Smooth muscle cell (in vitro differentiated cells): ENCODE measurements at regions not wholly inside any gene's neighbourhood (a gene's known extent, or its start where the extent isn't known, plus 50 kb on each side); places are given as distances from the start of the nearest gene placed in this dataset.
"Not testable (repeated sequence)": the region's sequence is repeated elsewhere in the genome, so short reads cannot be mapped to it uniquely, and the experiment has no call there.

Experiments
- DNase-seq: peaks from one replicate; lab custom pipeline; 2025; ENCODE audit not compliant: unreplicated experiment; lab: John Stamatoyannopoulos, UW
- H2AFZ ChIP-seq: fragments of 200-600 bp; sonication (generic); 2 replicates; pipeline ENCODE4 v1.6.0; 2016; ENCODE audit warnings: antibody characterized with exemption, low read depth, mild to moderate bottlenecking
- H3F3A ChIP-seq: fragments of 200-600 bp; sonication (generic); 2 replicates; pipeline ENCODE4 v1.6.0; 2017; ENCODE audit warnings: antibody characterized with exemption, low read depth
- H3K27ac ChIP-seq: fragments of 200-600 bp; sonication (generic); 2 replicates; pipeline ENCODE4 v1.5.1; 2016; ENCODE audit warnings: low read depth, mild to moderate bottlenecking
- H3K27me3 ChIP-seq: fragments of 200-600 bp; sonication (generic); 2 replicates; pipeline ENCODE4 v1.6.1; 2016; ENCODE audit warnings: low read depth, mild to moderate bottlenecking
- H3K36me3 ChIP-seq: fragments of 200-600 bp; sonication (generic); 2 replicates; pipeline ENCODE4 v1.5.1; 2016; ENCODE audit warnings: low read depth
- H3K4me1 ChIP-seq: fragments of 200-600 bp; sonication (generic); 2 replicates; pipeline ENCODE4 v1.5.1; 2016; ENCODE audit warnings: low read depth
- H3K4me2 ChIP-seq: fragments of 200-600 bp; sonication (generic); 2 replicates; pipeline ENCODE4 v1.6.0; 2016; ENCODE audit warnings: mild to moderate bottlenecking
- H3K4me3 ChIP-seq: fragments of 200-600 bp; sonication (generic); 2 replicates; pipeline ENCODE4 v1.5.1; 2016; ENCODE audit warnings: mild to moderate bottlenecking
- H3K79me2 ChIP-seq: fragments of 200-600 bp; sonication (generic); 2 replicates; pipeline ENCODE4 v1.6.0; 2016; ENCODE audit warnings: low read depth, mild to moderate bottlenecking
- H3K9ac ChIP-seq: fragments of 200-600 bp; sonication (generic); 2 replicates; pipeline ENCODE4 v1.6.0; 2016; ENCODE audit warnings: low read depth
- H3K9me3 ChIP-seq: fragments of 200-600 bp; sonication (generic); replicated peaks from 2 replicates; pipeline ENCODE4 v1.5.1; 2016; ENCODE audit warnings: low read depth
- H4K20me1 ChIP-seq: fragments of 200-600 bp; sonication (generic); 2 replicates; pipeline ENCODE4 v1.6.0; 2016; ENCODE audit warnings: low read depth
- CTCF ChIP-seq: fragments of 200-600 bp; sonication (generic); IDR thresholded peaks from 2 replicates; pipeline ENCODE4 v1.5.1; 2017; ENCODE audit warnings: borderline replicate concordance, mild to moderate bottlenecking, antibody characterized with exemption; ENCODE audit not compliant: insufficient read depth, poor library complexity, severe bottlenecking
- WGBS: methylation state at CpG from one replicate; pipeline ENCODE4 v1.1.7; 2016; ENCODE audit warnings: low lambda C conversion rate; 5-methylcytosine and 5-hydroxymethylcytosine counted together

DNA sequence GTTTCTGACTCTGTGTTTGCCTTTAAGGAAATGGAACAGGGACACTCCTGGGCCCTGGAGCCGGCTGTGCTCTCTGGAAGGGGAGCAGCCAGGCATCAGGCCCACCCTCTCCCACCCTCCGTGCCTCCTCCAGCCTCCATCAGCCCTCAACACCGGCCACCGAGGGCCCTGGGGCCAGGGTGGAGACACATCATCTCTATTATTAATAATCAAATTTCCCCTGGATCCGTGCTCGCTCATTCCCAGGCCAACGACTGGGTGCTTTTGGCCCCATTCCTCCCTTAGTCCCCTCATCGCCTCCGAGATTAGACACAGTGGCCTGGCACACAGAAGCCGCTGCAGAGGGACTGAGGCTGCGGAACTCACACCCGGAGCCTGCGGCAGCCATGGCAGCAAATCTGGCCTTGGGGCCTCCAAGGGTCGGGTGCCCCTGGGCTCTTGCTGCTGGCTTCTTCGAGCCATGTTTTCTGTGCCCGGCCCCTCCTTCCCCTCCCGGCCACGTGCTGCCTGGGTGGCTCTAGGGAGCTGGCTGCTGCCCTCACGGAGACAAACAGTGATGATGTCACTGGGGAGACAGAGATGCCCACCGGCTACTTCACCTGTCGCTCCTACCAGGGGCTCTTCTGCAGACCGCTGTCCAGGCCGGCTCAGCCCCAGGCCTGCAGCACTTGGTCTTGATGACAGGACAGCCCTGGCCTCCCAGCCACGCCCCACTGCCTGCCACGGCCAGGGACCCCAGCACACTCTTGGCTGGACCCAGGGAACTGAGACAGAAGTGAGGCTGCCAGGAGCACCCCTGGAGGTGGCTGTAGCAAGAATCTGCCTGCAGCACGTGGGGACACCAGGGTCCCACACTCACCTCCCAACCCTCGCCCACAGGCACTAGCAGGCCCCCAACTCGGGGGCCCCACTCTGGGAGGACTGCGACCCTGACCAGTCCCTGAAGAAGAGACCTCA is 76.6 kb upstream of the PPP1R26 start:
- Histone ChIP-seq H3F3A (no peaks in the 10 kb centered on the region), H3K79me2 (no peaks in the 10 kb centered on the region), H4K20me1 (no peaks in the 10 kb centered on the region), H3K9me3 (no peaks in the 10 kb centered on the region), H2AFZ (no peak overlapping the region), H3K4me1 (no peaks in the 10 kb centered on the region), H3K27ac (no peak overlapping the region), H3K27me3 (peaks cover 2% of the 10 kb centered on the region), H3K9ac (no peak overlapping the region), H3K4me2 (no peak overlapping the region), H3K4me3 (no peak overlapping the region), H3K36me3 (no peaks in the 10 kb centered on the region)
- WGBS = 89% methylated on average over 26 of the region's 29 CpGs
- no peak for TF ChIP-seq CTCF
- DNase-seq = no peak

- no peak for DNase-seq
- peaks cover 5% of the 10 kb centered on the region for H3K27me3 ChIP-seq
- no peaks in the 10 kb centered on the region for H3K36me3 ChIP-seq
- H3K27ac ChIP-seq = no peak overlapping the region
- H4K20me1 ChIP-seq = no peaks in the 10 kb centered on the region
- 82% methylated on average over 11 of the region's 11 CpGs for WGBS
- no peaks in the 10 kb centered on the region for H3K79me2 ChIP-seq
- no peaks in the 10 kb centered on the region for H3K4me1 ChIP-seq
- no peak overlapping the region for H3K9ac ChIP-seq
- H3K9me3 ChIP-seq = no peaks in the 10 kb centered on the region
- H3K4me2 ChIP-seq = no peak overlapping the region
- H3F3A ChIP-seq = no peaks in the 10 kb centered on the region
- no peak for TF ChIP-seq CTCF
- H2AFZ ChIP-seq = no peak overlapping the region
- H3K4me3 ChIP-seq = no peak overlapping the region
These were observed 75.7 kb upstream of the PPP1R26 start for GRCh38 chr9:135403733-135404450.

DNA sequence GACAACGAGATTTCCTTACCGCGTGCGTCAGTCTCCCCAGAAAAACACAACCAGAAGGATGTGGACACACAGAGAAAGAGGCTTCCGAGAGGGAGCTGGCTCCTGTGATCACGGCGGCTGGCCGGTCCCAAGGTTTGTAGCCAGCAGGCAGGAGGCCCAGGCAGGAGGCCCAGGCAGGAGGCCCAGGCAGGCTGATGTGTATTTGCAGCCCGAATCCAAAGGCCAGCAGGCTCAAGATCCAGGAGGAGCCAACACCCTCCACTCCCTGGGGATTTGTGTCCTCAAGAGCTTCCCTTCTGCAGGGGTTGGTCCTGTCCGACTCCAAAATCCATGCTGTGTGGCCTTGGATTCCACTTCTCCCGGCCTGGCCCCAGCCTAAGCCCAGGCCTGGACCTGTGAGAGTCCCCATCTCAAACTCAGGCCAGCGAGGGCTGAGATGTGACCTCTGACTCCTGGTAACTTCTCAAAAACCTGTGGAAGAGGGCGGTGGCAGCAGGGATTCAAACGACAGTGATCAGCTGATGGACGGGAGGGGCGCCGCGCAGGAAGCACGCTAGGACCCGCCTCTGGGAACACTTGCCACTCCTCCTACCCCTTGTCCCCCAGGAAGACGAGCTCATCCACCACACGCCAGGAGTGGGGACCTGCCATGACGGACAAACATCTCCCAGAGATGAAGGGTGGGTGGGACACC is 75.0 kb upstream of the PPP1R26 start:
- TF ChIP-seq CTCF = no peak
- Histone ChIP-seq H3K4me3 (no peak overlapping the region), H3K27ac (no peak overlapping the region), H3K9ac (no peak overlapping the region), H3K9me3 (no peaks in the 10 kb centered on the region), H4K20me1 (no peaks in the 10 kb centered on the region), H3F3A (no peaks in the 10 kb centered on the region), H3K36me3 (no peaks in the 10 kb centered on the region), H3K79me2 (no peaks in the 10 kb centered on the region), H2AFZ (no peak overlapping the region), H3K27me3 (peaks cover 5% of the 10 kb centered on the region), H3K4me1 (no peaks in the 10 kb centered on the region), H3K4me2 (no peak overlapping the region)
- 91% methylated on average over 23 of the region's 23 CpGs for WGBS
- no peak for DNase-seq

DNA sequence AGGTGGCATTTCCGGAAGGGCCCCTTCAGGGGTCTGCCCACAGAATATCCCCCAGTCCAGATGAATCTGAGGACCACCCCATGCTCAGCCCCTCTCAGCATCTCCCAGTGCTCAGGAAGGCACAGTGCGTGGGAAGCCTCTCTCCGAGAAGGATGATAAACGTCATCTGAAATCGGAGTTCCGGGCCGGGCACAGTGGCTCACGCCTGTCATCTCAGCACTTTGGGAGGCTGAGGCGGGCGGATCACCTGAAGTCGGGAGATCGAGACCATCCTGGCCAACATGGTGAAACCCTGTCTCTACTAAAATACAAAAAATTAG is 74.5 kb upstream of the PPP1R26 start:
- H3K4me1 ChIP-seq, H3K36me3 ChIP-seq, H3K79me2 ChIP-seq, H3K27me3 ChIP-seq, H3K9ac ChIP-seq, H3K9me3 ChIP-seq, DNase-seq, H4K20me1 ChIP-seq, H3K4me2 ChIP-seq, H3K4me3 ChIP-seq, H3K27ac ChIP-seq, H3F3A ChIP-seq, H2AFZ ChIP-seq: not testable (repeated sequence)
- 97% methylated on average over 12 of the region's 12 CpGs for WGBS
